NT2/D1 (cell line): ENCODE measurements at regions not wholly inside any gene's neighbourhood (a gene's known extent, or its start where the extent isn't known, plus 50 kb on each side); places are given as distances from the start of the nearest gene placed in this dataset.

Experiments
- DNase-seq: peaks from one replicate; pipeline ENCODE4 v3.0.0-alpha.2; 2011; ENCODE audit warnings: low read depth, low spot score
- H3K27me3 ChIP-seq: 2 replicates; pipeline ENCODE4 v1.6.0; 2011; ENCODE audit warnings: mild to moderate bottlenecking; ENCODE audit not compliant: insufficient read length, insufficient read depth
- H3K36me3 ChIP-seq: 2 replicates; pipeline ENCODE4 v1.6.1; 2011; ENCODE audit warnings: mild to moderate bottlenecking, low read length, mixed read lengths; ENCODE audit not compliant: insufficient read depth, insufficient read length
- H3K4me1 ChIP-seq: 2 replicates; pipeline ENCODE4 v1.5.1; 2011; ENCODE audit not compliant: insufficient read depth, insufficient read length
- H3K4me3 ChIP-seq: 2 replicates; pipeline ENCODE4 v1.5.1; 2011; ENCODE audit warnings: low read depth; ENCODE audit not compliant: insufficient read length
- H3K9ac ChIP-seq: 2 replicates; pipeline ENCODE4 v1.6.0; 2011; ENCODE audit warnings: low read depth; ENCODE audit not compliant: insufficient read length
- H3K9me3 ChIP-seq: 2 replicates; pipeline ENCODE4 v1.5.1; 2011; ENCODE audit warnings: mild to moderate bottlenecking, low read length; ENCODE audit not compliant: insufficient read depth
- SUZ12 ChIP-seq: IDR thresholded peaks from 2 replicates; pipeline ENCODE4 v1.6.1; 2011; ENCODE audit not compliant: insufficient read length, insufficient read depth; ENCODE audit errors: extremely low read depth
- YY1 ChIP-seq: IDR thresholded peaks from 2 replicates; pipeline ENCODE4 v1.6.1; 2011; ENCODE audit not compliant: insufficient read length, insufficient read depth
- ZNF274 ChIP-seq: IDR thresholded peaks from 2 replicates; pipeline ENCODE4 v1.6.1; 2011; ENCODE audit warnings: mild to moderate bottlenecking, low read depth, low read length

DNA sequence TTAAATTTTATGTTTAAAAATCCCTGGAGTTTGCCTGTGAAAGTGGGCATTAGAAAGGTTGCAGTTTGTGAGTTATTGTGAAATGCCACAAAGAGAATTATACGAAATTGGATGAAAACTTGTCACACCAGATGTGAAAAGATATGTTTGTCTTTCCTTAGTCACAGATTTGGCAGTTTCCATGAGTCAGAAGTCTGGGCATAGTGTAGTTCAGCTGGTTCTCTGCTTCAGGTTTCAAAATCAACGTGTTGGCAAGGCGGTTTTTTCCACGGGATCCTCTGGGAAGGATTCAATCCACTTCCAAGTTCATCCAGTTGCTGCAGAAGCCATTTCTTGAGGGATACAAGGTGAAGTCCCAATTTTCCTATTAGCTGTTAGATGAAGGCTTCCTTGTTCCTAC is 658.0 kb upstream of the CDH2 start:
- Histone ChIP-seq H3K4me3 (no peak overlapping the region), H3K4me1 (no peaks in the 10 kb centered on the region), H3K9ac (no peak overlapping the region), H3K9me3 (no peaks in the 10 kb centered on the region), H3K36me3 (no peaks in the 10 kb centered on the region), H3K27me3 (no peaks in the 10 kb centered on the region)
- TF ChIP-seq YY1: no peak
- no peak for TF ChIP-seq ZNF274
- no peak for TF ChIP-seq SUZ12
- DNase-seq: no peak

DNA sequence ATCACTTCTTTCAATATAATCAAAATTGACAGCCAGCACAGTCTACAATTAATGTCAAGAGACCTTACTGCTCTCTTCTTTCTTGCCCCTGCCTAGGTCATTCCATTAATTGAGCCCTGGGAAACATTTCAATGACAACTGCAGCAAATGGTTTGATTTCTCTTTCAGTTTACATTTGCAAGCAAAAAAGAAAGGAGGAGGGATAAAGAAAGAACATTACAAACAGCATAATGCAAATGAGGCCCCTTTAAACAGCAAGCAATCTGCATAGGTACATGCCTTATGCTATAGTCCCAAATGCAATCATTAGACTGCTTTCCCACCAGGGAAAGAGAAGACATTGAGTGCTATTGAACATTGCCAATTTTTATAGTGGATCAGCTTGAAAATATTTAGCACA is 655.0 kb upstream of the CDH2 start:
- Histone ChIP-seq H3K27me3 (no peaks in the 10 kb centered on the region), H3K9ac (no peak overlapping the region), H3K9me3 (no peaks in the 10 kb centered on the region), H3K4me1 (no peaks in the 10 kb centered on the region), H3K4me3 (no peak overlapping the region), H3K36me3 (no peaks in the 10 kb centered on the region)
- no peak for DNase-seq
- TF ChIP-seq SUZ12 (no peak), ZNF274 (no peak)

DNA sequence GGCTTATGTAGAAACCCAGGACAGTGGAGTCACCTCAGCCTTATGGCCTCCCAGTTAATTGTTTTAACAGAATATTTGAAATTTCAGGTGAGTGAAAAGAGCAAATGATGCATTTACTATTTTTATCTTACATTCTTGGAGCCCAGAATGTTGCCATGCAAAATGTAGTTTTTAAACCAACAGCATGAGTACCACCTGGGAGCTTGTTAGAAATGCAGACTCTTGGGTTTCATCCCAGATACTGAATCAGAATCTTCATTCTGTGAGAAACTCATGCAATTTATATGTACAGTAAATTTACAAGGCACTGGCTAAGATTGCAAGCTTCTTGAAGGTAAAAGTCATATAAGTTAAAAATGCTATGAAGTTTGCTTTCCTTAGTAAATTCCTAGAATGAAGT is 654.5 kb upstream of the CDH2 start:
- DNase-seq: no peak
- Histone ChIP-seq H3K36me3 (no peaks in the 10 kb centered on the region), H3K4me3 (no peak overlapping the region), H3K27me3 (no peaks in the 10 kb centered on the region), H3K9ac (no peak overlapping the region), H3K9me3 (no peaks in the 10 kb centered on the region), H3K4me1 (no peaks in the 10 kb centered on the region)
- no peak for TF ChIP-seq ZNF274
- no peak for TF ChIP-seq SUZ12
- no peak for TF ChIP-seq YY1

DNA sequence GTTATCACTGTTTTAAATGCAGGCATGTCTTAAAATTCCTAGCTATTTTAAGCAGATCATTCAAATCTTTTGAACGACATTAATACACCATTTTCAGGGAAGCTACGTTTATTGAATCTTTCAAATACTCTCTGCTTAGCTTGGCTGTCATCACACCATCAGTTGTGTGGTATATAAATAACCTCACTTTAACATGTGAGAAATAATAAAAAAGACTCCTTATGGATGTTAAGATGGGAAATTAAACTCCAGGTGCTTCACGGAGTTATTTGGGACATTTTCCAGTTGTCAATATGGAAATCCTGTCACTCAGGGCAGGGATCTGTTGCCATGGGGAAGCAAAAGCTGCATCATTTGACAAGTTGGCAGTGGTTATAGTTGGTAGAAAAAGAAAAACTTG is 649.2 kb upstream of the CDH2 start:
- Histone ChIP-seq H3K4me3 (no peak overlapping the region), H3K27me3 (no peaks in the 10 kb centered on the region), H3K4me1 (no peaks in the 10 kb centered on the region), H3K36me3 (no peaks in the 10 kb centered on the region), H3K9me3 (no peaks in the 10 kb centered on the region), H3K9ac (no peak overlapping the region)
- DNase-seq: no peak
- TF ChIP-seq ZNF274 (no peak), SUZ12 (no peak), YY1 (no peak)

DNA sequence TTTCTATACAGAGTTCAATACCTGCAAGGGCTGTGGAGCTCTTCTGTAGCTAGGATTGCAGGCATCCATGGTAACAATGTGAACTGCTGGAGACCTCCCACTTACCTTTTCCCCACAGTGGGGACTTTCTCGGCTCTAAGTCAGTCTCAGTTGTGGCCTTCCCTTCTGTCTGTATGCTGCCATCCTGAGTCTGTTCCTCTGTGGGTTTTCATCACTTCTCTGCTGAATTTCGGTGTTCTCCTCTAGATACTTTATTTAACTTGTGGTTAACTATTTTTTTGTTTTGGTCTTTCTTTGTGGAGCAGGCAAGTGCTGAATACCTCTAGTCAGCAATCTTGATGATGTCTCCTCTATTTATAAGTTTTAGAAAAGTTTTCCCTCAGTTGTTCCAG is 647.2 kb upstream of the CDH2 start:
- DNase-seq: no peak
- Histone ChIP-seq H3K9me3 (no peaks in the 10 kb centered on the region), H3K4me1 (no peaks in the 10 kb centered on the region), H3K4me3 (no peak overlapping the region), H3K36me3 (no peaks in the 10 kb centered on the region), H3K27me3 (no peaks in the 10 kb centered on the region), H3K9ac (no peak overlapping the region)
- no peak for TF ChIP-seq SUZ12
- TF ChIP-seq ZNF274: no peak
- no peak for TF ChIP-seq YY1

DNA sequence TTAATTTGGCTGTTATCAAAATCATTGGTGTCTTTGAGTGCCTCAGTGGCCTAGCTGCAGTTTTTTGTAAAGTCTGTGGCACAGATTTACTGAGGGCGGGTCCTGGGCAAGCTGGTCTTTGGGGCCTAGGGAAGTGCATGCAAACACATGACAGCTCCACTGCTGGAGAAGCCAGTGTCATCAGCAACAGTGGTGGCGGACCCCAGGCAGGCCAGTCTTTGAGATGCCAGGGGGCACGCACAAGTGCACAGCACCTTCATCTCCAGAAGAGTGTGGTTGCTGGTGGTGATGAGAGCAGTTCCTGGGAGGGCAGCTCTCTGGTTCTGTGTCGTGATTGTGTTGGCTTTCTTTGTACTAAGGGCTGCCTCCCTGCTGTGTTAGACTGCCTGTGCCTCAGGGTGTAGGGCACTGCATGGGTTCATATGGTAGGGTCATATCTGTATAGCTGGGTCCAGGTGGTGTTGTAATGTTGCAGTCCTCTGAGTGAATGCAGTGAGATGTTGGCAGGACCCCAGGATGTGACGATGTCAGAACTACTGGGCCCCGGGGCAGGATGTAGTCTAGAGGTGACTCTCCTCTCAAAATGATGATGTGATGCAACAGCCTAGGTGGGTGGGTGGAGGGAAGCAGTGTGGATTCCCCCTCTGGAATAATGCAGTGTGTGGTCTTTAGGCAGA is 646.7 kb upstream of the CDH2 start:
- TF ChIP-seq YY1 (no peak), ZNF274 (no peak), SUZ12 (no peak)

DNA sequence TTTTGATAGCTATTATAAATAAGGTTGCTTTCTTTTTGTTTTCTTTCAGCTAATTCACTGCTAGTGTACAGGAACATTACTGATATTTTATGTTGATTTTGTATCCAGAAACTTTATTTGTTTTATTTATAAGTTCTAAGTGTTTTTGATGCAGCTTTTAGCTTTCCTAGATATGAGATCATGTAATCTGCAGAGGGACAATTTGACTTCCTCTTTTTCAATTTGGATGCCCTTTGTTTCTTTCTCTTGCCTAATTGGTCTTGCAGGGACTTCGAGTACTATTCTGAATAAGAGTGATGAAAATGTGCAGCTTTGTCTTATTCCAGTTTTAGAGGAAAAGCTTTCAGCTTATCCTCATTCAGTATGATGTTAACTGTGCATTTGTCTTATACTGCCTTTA is 643.4 kb upstream of the CDH2 start:
- Histone ChIP-seq H3K4me3 (no peak overlapping the region), H3K27me3 (no peaks in the 10 kb centered on the region), H3K9ac (no peak overlapping the region), H3K4me1 (no peaks in the 10 kb centered on the region), H3K36me3 (no peaks in the 10 kb centered on the region), H3K9me3 (no peaks in the 10 kb centered on the region)
- no peak for DNase-seq
- TF ChIP-seq ZNF274: no peak
- TF ChIP-seq YY1: no peak
- no peak for TF ChIP-seq SUZ12

More for the DNA sequence above, 646.7 kb upstream of the CDH2 start:
- Histone ChIP-seq H3K36me3 (no peaks in the 10 kb centered on the region), H3K4me1 (no peaks in the 10 kb centered on the region), H3K9me3 (no peaks in the 10 kb centered on the region), H3K9ac (no peak overlapping the region), H3K27me3 (no peaks in the 10 kb centered on the region), H3K4me3 (no peak overlapping the region)
- DNase-seq: no peak

DNA sequence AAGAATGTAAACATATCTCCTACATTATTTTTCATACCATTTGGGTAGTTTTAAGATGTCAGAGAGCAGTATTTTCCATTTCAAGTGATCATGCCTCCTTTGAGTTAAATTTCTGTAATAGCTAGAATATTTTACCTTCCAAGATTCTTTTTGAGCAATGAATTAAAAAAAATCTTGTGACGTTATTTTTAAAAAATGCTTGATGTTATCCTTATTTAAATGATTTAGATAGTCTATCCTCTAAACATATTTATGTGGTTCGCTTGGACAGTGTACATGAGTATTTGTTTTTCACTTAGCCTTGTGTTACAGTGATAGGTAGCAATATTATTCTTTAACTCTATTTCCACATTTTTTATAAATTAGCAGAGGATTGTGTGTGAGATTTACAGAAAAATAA is 639.2 kb upstream of the CDH2 start:
- Histone ChIP-seq H3K4me1 (no peaks in the 10 kb centered on the region), H3K9ac (no peak overlapping the region), H3K9me3 (no peaks in the 10 kb centered on the region), H3K4me3 (no peak overlapping the region), H3K36me3 (no peaks in the 10 kb centered on the region), H3K27me3 (no peaks in the 10 kb centered on the region)
- no peak for TF ChIP-seq ZNF274
- no peak for TF ChIP-seq YY1
- TF ChIP-seq SUZ12: no peak
- no peak for DNase-seq
